Activated CD8-positive, alpha-beta T cell treated with anti-CD3 and anti-CD28 coated beads, Interleukin-2, amount 10 ng/mL, durations not matched to agents 7 days and 5 days (primary cell): ENCODE measurements at regions not wholly inside any gene's neighbourhood (a gene's known extent, or its start where the extent isn't known, plus 50 kb on each side); places are given as distances from the start of the nearest gene placed in this dataset.

ENCODE experiments used
- ATAC-seq: fragments of 150-1000 bp; cut with Tn5 transposase; one replicate; pipeline ENCODE4 v1.10.0; 2021; ENCODE audit warnings: moderate library complexity
- CTCF ChIA-PET: fragments of 350-600 bp; sonication (Branson Sonifier 250); formaldehyde crosslinking; loops from one replicate; lab custom pipeline; 2021; ENCODE audit warnings: antibody characterized with exemption; lab: Charles Lee
- POLR2A ChIA-PET: fragments of 350-600 bp; sonication (Branson Sonifier 250); formaldehyde crosslinking; loops from one replicate; lab custom pipeline; 2021; ENCODE audit warnings: antibody characterized with exemption; lab: Charles Lee
- DNase-seq: peaks from one replicate; pipeline ENCODE4 v3.0.0-alpha.2; 2020
- H3K27ac Mint-ChIP-seq: one replicate; pipeline ENCODE4 v1.8.0; 2021; ENCODE audit warnings: mild to moderate bottlenecking, mixed read lengths
- H3K27me3 Mint-ChIP-seq: one replicate; pipeline ENCODE4 v1.8.0; 2021; ENCODE audit warnings: low read depth, mixed read lengths
- H3K36me3 Mint-ChIP-seq: one replicate; pipeline ENCODE4 v1.8.0; 2021; ENCODE audit warnings: low read depth, mixed read lengths
- H3K4me1 Mint-ChIP-seq: one replicate; pipeline ENCODE4 v1.8.0; 2021; ENCODE audit warnings: low read depth, mixed read lengths
- H3K4me3 Mint-ChIP-seq: one replicate; pipeline ENCODE4 v1.8.0; 2021; ENCODE audit warnings: mild to moderate bottlenecking, mixed read lengths
- H3K9me3 Mint-ChIP-seq: one replicate; pipeline ENCODE4 v1.8.0; 2022; ENCODE audit warnings: mixed read lengths; ENCODE audit not compliant: insufficient read depth

- H3K27ac Mint-ChIP-seq = no peak overlapping the region
- no peaks in the 10 kb centered on the region for H3K36me3 Mint-ChIP-seq
- no peaks in the 10 kb centered on the region for H3K9me3 Mint-ChIP-seq
- no peak overlapping the region for H3K4me3 Mint-ChIP-seq
- H3K4me1 Mint-ChIP-seq = peaks cover 5% of the 10 kb centered on the region
- DNase-seq (no peak), ATAC-seq (no peak)
- ChIA-PET POLR2A (no interaction called here), CTCF (no interaction called here)
- peaks cover 5% of the 10 kb centered on the region for H3K27me3 Mint-ChIP-seq
Observed at GRCh38 chr10:78401624-78402367, 368.1 kb downstream of the RPS24 start.

GRCh38 chr10:78402591-78402990, 368.9 kb downstream of the RPS24 start:
- ATAC-seq = no peak
- H3K27me3 Mint-ChIP-seq = peaks cover 8% of the 10 kb centered on the region
- POLR2A ChIA-PET = no interaction called here
- CTCF ChIA-PET = no interaction called here
- no peak overlapping the region for H3K4me3 Mint-ChIP-seq
- peaks cover 9% of the 10 kb centered on the region for H3K4me1 Mint-ChIP-seq
- H3K9me3 Mint-ChIP-seq = no peaks in the 10 kb centered on the region
- H3K27ac Mint-ChIP-seq = no peak overlapping the region
- H3K36me3 Mint-ChIP-seq = no peaks in the 10 kb centered on the region
- no peak for DNase-seq

DNA sequence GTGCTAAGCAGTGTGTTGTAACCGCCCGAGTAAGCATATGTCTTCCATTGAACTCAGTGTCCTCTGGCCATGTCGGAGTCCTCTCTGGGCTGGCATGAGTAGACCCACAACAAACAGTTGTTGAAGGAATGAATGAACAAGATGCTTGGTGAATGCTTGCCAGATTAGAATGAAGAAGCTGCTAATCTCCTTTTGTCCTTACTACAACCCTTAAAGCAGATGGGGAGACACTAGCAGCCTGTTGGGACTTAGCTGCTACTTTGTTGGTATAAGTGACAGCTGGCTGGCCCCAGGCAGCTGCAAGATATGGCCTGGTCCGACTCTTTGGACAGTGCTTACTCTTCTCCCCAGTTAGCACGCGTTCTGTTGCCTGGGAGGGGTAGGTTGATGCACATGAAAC, 370.1 kb downstream of the RPS24 start:
- peaks cover 11% of the 10 kb centered on the region for H3K27me3 Mint-ChIP-seq
- peaks cover 9% of the 10 kb centered on the region for H3K4me1 Mint-ChIP-seq
- H3K4me3 Mint-ChIP-seq = no peak overlapping the region
- no peaks in the 10 kb centered on the region for H3K36me3 Mint-ChIP-seq
- DNase-seq (no peak), ATAC-seq (no peak)
- H3K9me3 Mint-ChIP-seq = no peaks in the 10 kb centered on the region
- H3K27ac Mint-ChIP-seq = no peak overlapping the region
- CTCF ChIA-PET = no interaction called here
- POLR2A ChIA-PET = no interaction called here

DNA sequence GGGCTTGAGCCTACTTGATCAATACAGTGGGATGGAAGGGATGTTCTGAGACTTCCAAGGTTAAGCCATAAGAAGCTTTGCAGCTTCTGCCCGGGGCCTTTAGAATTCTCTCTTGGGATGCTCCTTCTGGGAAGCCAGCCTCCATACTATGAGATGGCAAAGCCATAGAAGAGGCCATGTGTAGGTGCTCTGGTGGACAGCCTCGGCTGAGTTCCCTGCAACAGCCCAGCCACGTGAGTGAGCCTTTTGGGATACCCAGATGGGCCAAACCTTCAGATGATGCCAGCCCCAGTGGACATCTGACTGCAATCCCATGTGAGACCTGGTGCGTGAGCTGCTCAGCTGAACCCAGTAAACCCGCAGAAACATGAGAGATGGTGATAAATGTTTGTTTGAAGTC, 370.6 kb downstream of the RPS24 start:
- ATAC-seq (no peak), DNase-seq (no peak)
- Mint-ChIP-seq H3K27me3 (peaks cover 11% of the 10 kb centered on the region), H3K36me3 (no peaks in the 10 kb centered on the region), H3K4me1 (peaks cover 9% of the 10 kb centered on the region), H3K27ac (no peak overlapping the region), H3K4me3 (no peak overlapping the region), H3K9me3 (no peaks in the 10 kb centered on the region)
- POLR2A ChIA-PET = no interaction called here
- CTCF ChIA-PET = no interaction called here

DNA sequence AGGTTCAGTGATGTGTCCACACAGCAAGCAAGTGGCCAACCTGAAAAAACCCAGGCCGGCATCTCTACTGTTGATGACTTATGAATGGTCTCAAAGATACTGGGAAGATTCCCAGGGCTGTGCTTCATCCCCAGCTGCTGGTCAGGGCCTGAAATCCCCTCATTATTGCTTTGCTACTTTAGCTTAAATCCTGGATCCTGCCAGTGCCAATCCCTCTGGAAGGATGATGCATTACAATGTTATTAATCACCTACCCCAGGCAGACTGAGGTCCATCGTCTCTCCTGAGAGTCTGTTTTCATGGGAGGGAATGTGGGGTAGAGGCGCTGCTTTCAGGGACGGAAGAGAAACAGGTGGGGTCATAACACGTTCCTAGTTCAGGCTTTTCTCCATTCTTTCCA, 371.6 kb downstream of the RPS24 start:
- POLR2A ChIA-PET = no interaction called here

DNA sequence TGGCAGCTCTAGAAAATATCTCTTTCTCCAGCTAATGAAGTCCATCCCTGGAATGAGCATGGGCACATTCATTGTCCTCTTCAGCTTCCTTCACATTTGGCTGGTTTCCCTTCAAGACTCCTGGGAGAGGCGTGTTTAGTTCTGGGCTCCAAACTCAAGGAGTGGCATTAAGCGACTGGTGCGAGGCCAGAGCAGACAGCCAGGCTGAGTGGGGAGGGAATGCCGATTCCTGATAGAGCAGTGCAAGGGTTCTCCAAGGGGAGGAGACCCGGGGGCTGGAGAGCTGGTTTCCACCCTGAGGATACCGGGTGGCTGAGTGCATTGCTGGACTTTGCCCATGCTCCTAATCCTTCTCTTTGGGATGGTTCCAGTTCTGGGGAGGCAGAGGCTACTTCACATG, 372.1 kb downstream of the RPS24 start:
- Mint-ChIP-seq H3K27me3 (peaks cover 11% of the 10 kb centered on the region), H3K4me1 (peaks cover 9% of the 10 kb centered on the region), H3K27ac (no peak overlapping the region), H3K4me3 (no peak overlapping the region), H3K36me3 (no peaks in the 10 kb centered on the region), H3K9me3 (no peaks in the 10 kb centered on the region)
- POLR2A ChIA-PET = no interaction called here
- DNase-seq (no peak), ATAC-seq (no peak)
- CTCF ChIA-PET = no interaction called here

More for the DNA sequence above, 371.6 kb downstream of the RPS24 start:
- ATAC-seq = no peak
- H3K9me3 Mint-ChIP-seq = no peaks in the 10 kb centered on the region
- H3K36me3 Mint-ChIP-seq = no peaks in the 10 kb centered on the region
- CTCF ChIA-PET = no interaction called here
- H3K4me3 Mint-ChIP-seq = no peak overlapping the region
- no peak overlapping the region for H3K27ac Mint-ChIP-seq
- DNase-seq = no peak
- peaks cover 9% of the 10 kb centered on the region for H3K4me1 Mint-ChIP-seq
- peaks cover 11% of the 10 kb centered on the region for H3K27me3 Mint-ChIP-seq

- Mint-ChIP-seq H3K27ac (no peak overlapping the region), H3K9me3 (no peaks in the 10 kb centered on the region)
- CTCF ChIA-PET = interaction anchor here (1.5 kb wide), 1 partner anchor 788 kb away, joined by 4 read pairs; no protein-coding TSS in a partner anchor
Observed at GRCh38 chr10:78406648-78407008, 373.0 kb downstream of the RPS24 start.

DNA sequence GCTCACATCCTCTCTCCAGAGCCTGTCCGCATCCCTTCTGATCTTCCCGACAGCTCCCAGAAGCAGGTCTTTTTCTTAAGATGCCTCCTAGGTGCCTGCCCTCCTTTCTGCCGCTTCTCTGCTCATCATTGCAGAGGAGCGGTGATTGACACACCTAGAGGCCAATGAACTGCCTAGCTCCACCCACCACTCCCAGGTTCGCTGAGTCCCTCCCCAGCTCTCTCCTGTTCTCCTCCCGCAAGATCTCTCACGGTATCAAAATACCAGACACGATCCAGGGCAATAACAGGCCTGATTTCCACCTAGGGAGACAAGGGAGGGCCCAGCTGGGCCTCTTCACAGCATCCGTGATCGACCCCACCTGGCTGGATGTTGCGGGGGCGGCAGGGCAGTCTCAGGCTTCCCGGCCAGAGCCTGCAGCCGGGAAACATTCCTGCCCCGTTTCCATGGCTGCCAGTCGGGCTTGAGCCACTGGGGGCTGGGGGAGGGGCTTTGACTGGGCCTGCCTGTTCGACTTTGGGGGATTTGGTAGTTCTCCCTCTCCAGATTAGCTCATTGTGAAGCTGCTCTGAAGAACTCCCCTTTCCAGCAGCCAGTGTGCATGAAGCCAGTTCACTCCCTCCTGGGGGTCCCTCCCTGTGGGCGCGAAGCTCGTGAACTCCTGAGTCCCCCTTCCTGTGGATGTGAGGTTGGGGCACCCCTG, 373.5 kb downstream of the RPS24 start:
- no peaks in the 10 kb centered on the region for H3K36me3 Mint-ChIP-seq
- ATAC-seq = peak; percentile 90
- no peaks in the 10 kb centered on the region for H3K9me3 Mint-ChIP-seq
- H3K4me3 Mint-ChIP-seq = peak overlapping the region; percentile 6
- H3K27me3 Mint-ChIP-seq = peaks cover 11% of the 10 kb centered on the region
- CTCF ChIA-PET = interaction anchor here (1.5 kb wide), 1 partner anchor 788 kb away, joined by 4 read pairs; no protein-coding TSS in a partner anchor
- no peak overlapping the region for H3K27ac Mint-ChIP-seq
- peaks cover 9% of the 10 kb centered on the region for H3K4me1 Mint-ChIP-seq
- POLR2A ChIA-PET = no interaction called here
- DNase-seq = peak; percentile 64

More at GRCh38 chr10:78406648-78407008, 373.0 kb downstream of the RPS24 start:
- ATAC-seq (peak; percentile 39), DNase-seq (no peak)
- POLR2A ChIA-PET = no interaction called here
- Mint-ChIP-seq H3K36me3 (no peaks in the 10 kb centered on the region), H3K4me3 (peak overlapping the region; percentile 6), H3K27me3 (peaks cover 11% of the 10 kb centered on the region), H3K4me1 (peaks cover 9% of the 10 kb centered on the region)

DNA sequence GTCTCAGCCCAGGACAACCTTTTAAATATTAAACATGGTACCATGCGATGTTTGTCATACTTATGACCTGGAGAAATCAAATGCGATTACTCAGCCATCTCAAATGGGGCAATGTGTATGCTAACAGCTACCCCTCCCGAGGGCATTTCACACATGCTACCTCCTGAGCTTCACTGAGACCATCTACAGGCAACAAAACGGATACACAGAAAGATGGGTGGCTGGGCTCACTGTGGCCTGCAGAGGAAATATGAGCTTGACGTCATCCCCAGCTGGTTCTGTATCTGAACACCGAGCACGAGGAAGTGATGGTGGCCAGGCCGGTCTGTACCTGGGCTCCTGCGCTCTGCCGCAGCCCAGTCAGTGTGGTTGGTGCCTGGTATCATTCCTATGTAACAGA, 374.3 kb downstream of the RPS24 start:
- Mint-ChIP-seq H3K27me3 (peaks cover 11% of the 10 kb centered on the region), H3K9me3 (no peaks in the 10 kb centered on the region), H3K4me3 (no peak overlapping the region), H3K27ac (no peak overlapping the region), H3K36me3 (no peaks in the 10 kb centered on the region), H3K4me1 (peaks cover 9% of the 10 kb centered on the region)
- DNase-seq = no peak
- ATAC-seq = no peak
- CTCF ChIA-PET = interaction anchor here (1.5 kb wide), 1 partner anchor 787 kb away, joined by 4 read pairs; no protein-coding TSS in a partner anchor
- POLR2A ChIA-PET = no interaction called here

- Mint-ChIP-seq H3K27me3 (peaks cover 11% of the 10 kb centered on the region), H3K4me1 (peaks cover 9% of the 10 kb centered on the region), H3K36me3 (no peaks in the 10 kb centered on the region), H3K9me3 (no peaks in the 10 kb centered on the region), H3K27ac (no peak overlapping the region), H3K4me3 (no peak overlapping the region)
- ChIA-PET POLR2A (no interaction called here), CTCF (no interaction called here)
- DNase-seq = no peak
- ATAC-seq = no peak
Observed at GRCh38 chr10:78408671-78409472, 375.2 kb downstream of the RPS24 start.

GRCh38 chr10:78410046-78410965, 376.6 kb downstream of the RPS24 start:
- ChIA-PET POLR2A (no interaction called here), CTCF (interaction anchor here (1.6 kb wide), 1 partner anchor 10 kb away, joined by 3 read pairs; no protein-coding TSS in a partner anchor)
- peaks cover 9% of the 10 kb centered on the region for H3K4me1 Mint-ChIP-seq
- ATAC-seq = no peak
- H3K4me3 Mint-ChIP-seq = no peak overlapping the region
- no peak for DNase-seq
- H3K9me3 Mint-ChIP-seq = no peaks in the 10 kb centered on the region
- H3K27me3 Mint-ChIP-seq = peaks cover 11% of the 10 kb centered on the region
- H3K27ac Mint-ChIP-seq = no peak overlapping the region
- no peaks in the 10 kb centered on the region for H3K36me3 Mint-ChIP-seq
